ENCODE measurements at regions not wholly inside any gene's neighbourhood (a gene's known extent, or its start where the extent isn't known, plus 50 kb on each side); places are given as distances from the start of the nearest gene placed in this dataset.

DNA sequence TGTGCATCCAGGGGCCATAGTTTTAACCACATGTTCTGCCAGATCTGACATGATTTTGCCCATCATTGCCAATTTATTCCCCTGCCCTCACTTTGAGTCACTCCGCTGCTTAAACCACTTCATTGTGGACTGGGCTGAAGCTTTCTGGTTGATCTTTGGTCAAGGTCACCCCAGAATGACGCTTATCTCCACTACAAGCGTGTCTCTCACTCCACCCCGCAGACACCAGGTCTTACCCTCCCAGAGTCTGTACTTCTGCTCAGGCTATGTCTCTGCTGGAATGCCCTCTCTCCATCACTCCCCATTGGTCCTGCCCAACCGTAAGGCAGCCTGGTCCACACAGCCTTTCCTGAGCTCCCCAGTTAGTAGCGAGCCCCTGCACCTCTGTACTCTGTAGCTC, 170.5 kb upstream of the SYT13 start:
- H3K27me3 ChIP-seq, result no peaks in the 10 kb centered on the region
- H3K27ac ChIP-seq, result no peak overlapping the region
- TF ChIP-seq, protein P1, sequence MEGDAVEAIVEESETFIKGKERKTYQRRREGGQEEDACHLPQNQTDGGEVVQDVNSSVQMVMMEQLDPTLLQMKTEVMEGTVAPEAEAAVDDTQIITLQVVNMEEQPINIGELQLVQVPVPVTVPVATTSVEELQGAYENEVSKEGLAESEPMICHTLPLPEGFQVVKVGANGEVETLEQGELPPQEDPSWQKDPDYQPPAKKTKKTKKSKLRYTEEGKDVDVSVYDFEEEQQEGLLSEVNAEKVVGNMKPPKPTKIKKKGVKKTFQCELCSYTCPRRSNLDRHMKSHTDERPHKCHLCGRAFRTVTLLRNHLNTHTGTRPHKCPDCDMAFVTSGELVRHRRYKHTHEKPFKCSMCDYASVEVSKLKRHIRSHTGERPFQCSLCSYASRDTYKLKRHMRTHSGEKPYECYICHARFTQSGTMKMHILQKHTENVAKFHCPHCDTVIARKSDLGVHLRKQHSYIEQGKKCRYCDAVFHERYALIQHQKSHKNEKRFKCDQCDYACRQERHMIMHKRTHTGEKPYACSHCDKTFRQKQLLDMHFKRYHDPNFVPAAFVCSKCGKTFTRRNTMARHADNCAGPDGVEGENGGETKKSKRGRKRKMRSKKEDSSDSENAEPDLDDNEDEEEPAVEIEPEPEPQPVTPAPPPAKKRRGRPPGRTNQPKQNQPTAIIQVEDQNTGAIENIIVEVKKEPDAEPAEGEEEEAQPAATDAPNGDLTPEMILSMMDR (IDR thresholded peaks at IDR 0.05), result no peak
- intact Hi-C loops (cut with DNase I), result no loop called here
- DNase-seq (ENCODE audit: low spot score in 2 of 2), result no peak
- H3K4me1 ChIP-seq, result no peaks in the 10 kb centered on the region
- H3K4me3 ChIP-seq, result no peak overlapping the region
- no peaks in the 10 kb centered on the region for H3K9me3 ChIP-seq
- no peaks in the 10 kb centered on the region for H3K36me3 ChIP-seq

DNA sequence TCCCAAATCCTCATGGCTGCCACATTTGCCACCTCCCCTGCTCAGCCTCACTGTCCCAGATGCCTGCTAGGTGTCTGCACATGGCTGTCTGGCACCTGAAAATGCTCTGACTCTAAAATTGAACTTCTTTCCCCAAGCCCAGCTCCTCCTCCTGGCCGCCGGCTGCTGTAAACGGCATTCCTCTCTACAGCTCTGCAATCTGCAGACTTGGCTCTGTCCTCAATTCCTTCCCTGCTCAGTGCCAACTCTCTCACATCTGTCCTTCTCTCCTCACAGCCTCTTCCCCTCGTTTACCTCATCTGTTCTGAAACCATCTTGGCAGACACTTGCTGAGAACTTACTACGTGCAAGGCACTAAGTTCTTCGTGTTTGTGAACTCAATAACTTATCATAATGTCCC, 169.4 kb upstream of the SYT13 start:
- Histone ChIP-seq H3K4me3 (no peak overlapping the region), H3K9me3 (no peaks in the 10 kb centered on the region), H3K27me3 (no peaks in the 10 kb centered on the region), H3K4me1 (no peaks in the 10 kb centered on the region), H3K27ac (no peak overlapping the region), H3K36me3 (no peaks in the 10 kb centered on the region)
- intact Hi-C loops (cut with DNase I), result no loop called here
- DNase-seq (ENCODE audit: low spot score in 2 of 2), result no peak
- TF ChIP-seq, protein P1 (IDR thresholded peaks at IDR 0.05), result no peak

DNA sequence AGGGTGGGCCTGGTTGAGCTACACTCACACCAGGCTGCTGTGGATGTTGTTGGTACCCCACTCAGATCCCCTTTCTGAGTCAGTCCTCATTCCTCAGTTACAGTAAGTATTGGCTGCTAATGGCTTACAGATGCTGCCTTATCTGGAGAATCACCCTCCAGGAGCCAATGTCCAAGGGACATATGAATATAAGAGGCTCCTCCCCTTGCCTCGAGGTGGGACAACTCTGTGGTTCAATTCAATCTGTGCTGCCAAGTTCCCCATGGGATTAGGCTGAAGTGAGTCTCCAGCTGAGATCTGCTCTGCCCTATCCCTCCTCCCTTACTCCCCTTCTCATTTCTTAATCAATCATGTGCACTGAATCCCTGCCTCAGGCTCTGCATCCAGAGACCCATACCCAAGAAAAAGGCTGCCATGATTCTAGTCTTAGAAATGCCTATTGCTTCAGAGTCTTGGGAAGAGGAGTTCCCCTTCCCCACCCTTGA, 168.8 kb upstream of the SYT13 start:
- DNase-seq (ENCODE audit: low spot score in 2 of 2), result no peak
- no peak overlapping the region for H3K4me3 ChIP-seq
- no peaks in the 10 kb centered on the region for H3K4me1 ChIP-seq
- no peaks in the 10 kb centered on the region for H3K9me3 ChIP-seq
- no peak overlapping the region for H3K27ac ChIP-seq
- TF ChIP-seq, protein P1 (IDR thresholded peaks at IDR 0.05), result no peak
- intact Hi-C loops (cut with DNase I), result no loop called here
- H3K36me3 ChIP-seq, result no peaks in the 10 kb centered on the region
- H3K27me3 ChIP-seq, result no peaks in the 10 kb centered on the region

DNA sequence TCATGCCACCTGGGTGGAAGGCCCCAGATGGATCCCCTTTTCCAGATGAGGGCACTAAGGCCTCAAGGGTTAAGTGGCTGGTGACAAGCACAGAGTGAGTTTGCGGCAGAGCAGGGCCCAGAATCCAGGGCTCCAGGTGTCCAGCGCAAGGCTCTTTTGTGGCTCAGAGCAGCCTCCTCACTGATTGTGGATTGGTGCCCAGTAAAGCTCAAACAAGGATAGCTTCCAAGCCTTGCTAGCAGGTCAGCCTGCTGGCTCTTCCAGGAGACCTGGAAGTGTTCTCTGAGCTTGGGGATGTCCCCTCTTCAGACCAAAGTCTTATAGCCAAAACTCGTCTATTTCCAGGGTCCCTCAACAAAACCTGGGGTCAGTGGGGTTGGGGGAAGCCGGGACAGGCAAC, 167.6 kb upstream of the SYT13 start:
- Histone ChIP-seq H3K27ac (no peak overlapping the region), H3K4me1 (no peaks in the 10 kb centered on the region), H3K4me3 (no peak overlapping the region), H3K36me3 (no peaks in the 10 kb centered on the region), H3K27me3 (no peaks in the 10 kb centered on the region), H3K9me3 (no peaks in the 10 kb centered on the region)
- intact Hi-C loops (cut with DNase I), result no loop called here
- DNase-seq (ENCODE audit: low spot score in 2 of 2), result no peak
- TF ChIP-seq, protein P1 (IDR thresholded peaks at IDR 0.05), result no peak

DNA sequence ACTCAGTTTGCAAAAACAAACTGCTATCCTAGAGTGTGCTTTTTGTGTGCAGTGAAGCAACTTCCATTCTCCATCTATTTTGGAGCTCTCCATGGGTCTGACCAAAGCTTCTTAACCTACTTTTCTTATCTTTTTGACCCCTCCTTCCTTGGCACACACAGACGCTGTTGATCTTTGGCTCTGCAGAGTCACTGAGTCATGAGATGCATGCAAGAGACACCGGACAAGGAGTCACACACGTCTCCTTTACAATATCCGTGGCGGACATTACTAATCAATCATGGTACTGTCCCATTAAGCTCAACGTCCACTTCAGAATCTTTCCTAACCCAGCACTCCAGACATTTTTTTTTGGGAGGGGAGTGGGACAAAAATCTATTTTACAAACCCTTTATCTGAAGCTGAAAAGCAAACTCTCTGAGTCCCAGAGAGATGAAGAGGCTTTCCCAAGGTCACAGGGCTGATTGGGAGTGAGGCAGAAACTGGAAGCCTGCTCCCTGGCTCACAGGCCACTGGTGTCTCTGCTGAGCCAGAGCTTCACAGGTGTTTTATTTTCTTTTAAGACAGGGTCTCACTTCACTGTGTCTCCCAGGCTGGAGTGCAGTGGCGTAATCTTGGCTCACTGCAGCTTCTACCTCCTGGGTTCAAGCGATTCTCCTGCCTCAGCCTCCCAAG, 165.8 kb upstream of the SYT13 start:
- intact Hi-C loops (cut with DNase I), result no loop called here
- H3K4me1 ChIP-seq, result no peaks in the 10 kb centered on the region
- H3K27me3 ChIP-seq, result no peaks in the 10 kb centered on the region
- no peaks in the 10 kb centered on the region for H3K36me3 ChIP-seq
- TF ChIP-seq, protein P1 (IDR thresholded peaks at IDR 0.05), result no peak
- no peak for DNase-seq (ENCODE audit: low spot score in 2 of 2)
- H3K27ac ChIP-seq, result no peak overlapping the region
- H3K9me3 ChIP-seq, result no peaks in the 10 kb centered on the region
- no peak overlapping the region for H3K4me3 ChIP-seq

DNA sequence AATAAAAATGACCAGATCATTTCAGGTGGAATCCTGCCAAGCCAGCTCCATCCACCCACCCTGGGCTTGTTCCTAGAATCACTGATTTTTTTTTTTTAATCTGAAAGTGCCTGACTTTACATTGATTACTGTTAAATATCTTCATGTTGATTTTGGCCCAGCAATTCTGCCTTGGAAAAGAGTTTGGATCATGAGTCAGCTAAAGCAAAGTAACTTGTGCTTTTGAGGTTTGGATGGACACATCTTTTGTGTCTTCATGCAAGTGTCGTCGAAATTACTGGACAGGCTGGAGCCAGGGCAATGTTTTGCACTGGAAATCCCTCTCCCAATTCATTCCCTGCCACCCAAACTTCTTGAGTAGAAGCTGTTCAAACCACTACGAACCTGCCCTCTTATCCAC, 164.0 kb upstream of the SYT13 start:
- Histone ChIP-seq H3K4me1 (no peaks in the 10 kb centered on the region), H3K27ac (no peak overlapping the region), H3K36me3 (no peaks in the 10 kb centered on the region), H3K9me3 (no peaks in the 10 kb centered on the region), H3K27me3 (no peaks in the 10 kb centered on the region), H3K4me3 (no peak overlapping the region)
- intact Hi-C loops (cut with DNase I), result no loop called here
- no peak for DNase-seq (ENCODE audit: low spot score in 2 of 2)
- TF ChIP-seq, protein P1 (IDR thresholded peaks at IDR 0.05), result no peak

Data from ascending aorta (tissue), 2 donors.